Endothelial cell (in vitro differentiated cells): ENCODE measurements at regions not wholly inside any gene's neighbourhood (a gene's known extent, or its start where the extent isn't known, plus 50 kb on each side); places are given as distances from the start of the nearest gene placed in this dataset.
"Not testable (repeated sequence)": the region's sequence is repeated elsewhere in the genome, so short reads cannot be mapped to it uniquely, and the experiment has no call there.

Experiments
- DNase-seq: peaks from one replicate; pipeline ENCODE4 v3.0.0; 2021; ENCODE audit warnings: low spot score
- H3K27ac Mint-ChIP-seq: one replicate; pipeline ENCODE4 v1.8.0; 2021; ENCODE audit warnings: mixed read lengths, inconsistent platforms; ENCODE audit not compliant: unreplicated experiment
- H3K27me3 Mint-ChIP-seq: one replicate; pipeline ENCODE4 v1.8.0; 2021; ENCODE audit warnings: mild to moderate bottlenecking, moderate library complexity, mixed read lengths, inconsistent platforms; ENCODE audit not compliant: unreplicated experiment
- H3K36me3 Mint-ChIP-seq: one replicate; pipeline ENCODE4 v1.8.0; 2021; ENCODE audit warnings: mild to moderate bottlenecking, low read depth, mixed read lengths, inconsistent platforms; ENCODE audit not compliant: unreplicated experiment
- H3K4me1 Mint-ChIP-seq: one replicate; pipeline ENCODE4 v1.8.0; 2021; ENCODE audit warnings: mild to moderate bottlenecking, mixed read lengths, inconsistent platforms; ENCODE audit not compliant: unreplicated experiment
- H3K4me3 Mint-ChIP-seq: one replicate; pipeline ENCODE4 v1.8.0; 2021; ENCODE audit warnings: mild to moderate bottlenecking, mixed read lengths, inconsistent platforms; ENCODE audit not compliant: unreplicated experiment
- H3K9me3 Mint-ChIP-seq: one replicate; pipeline ENCODE4 v1.8.0; 2021; ENCODE audit warnings: mixed read lengths, inconsistent platforms; ENCODE audit not compliant: unreplicated experiment
- TF ChIP-seq, protein P1 (sequence below): fragments of 200-600 bp; sonication (generic); IDR thresholded peaks from one replicate; pipeline ENCODE4 v1.5.0; 2021; ENCODE audit warnings: antibody characterized with exemption; ENCODE audit not compliant: unreplicated experiment

- no peaks in the 10 kb centered on the region for H3K9me3 Mint-ChIP-seq
- no peak for DNase-seq
- H3K4me3 Mint-ChIP-seq = no peak overlapping the region
- no peak overlapping the region for H3K27ac Mint-ChIP-seq
- TF ChIP-seq, protein P1, sequence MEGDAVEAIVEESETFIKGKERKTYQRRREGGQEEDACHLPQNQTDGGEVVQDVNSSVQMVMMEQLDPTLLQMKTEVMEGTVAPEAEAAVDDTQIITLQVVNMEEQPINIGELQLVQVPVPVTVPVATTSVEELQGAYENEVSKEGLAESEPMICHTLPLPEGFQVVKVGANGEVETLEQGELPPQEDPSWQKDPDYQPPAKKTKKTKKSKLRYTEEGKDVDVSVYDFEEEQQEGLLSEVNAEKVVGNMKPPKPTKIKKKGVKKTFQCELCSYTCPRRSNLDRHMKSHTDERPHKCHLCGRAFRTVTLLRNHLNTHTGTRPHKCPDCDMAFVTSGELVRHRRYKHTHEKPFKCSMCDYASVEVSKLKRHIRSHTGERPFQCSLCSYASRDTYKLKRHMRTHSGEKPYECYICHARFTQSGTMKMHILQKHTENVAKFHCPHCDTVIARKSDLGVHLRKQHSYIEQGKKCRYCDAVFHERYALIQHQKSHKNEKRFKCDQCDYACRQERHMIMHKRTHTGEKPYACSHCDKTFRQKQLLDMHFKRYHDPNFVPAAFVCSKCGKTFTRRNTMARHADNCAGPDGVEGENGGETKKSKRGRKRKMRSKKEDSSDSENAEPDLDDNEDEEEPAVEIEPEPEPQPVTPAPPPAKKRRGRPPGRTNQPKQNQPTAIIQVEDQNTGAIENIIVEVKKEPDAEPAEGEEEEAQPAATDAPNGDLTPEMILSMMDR = no peak
- H3K27me3 Mint-ChIP-seq = no peaks in the 10 kb centered on the region
- H3K36me3 Mint-ChIP-seq = no peaks in the 10 kb centered on the region
- H3K4me1 Mint-ChIP-seq = no peaks in the 10 kb centered on the region
Measured at GRCh38 chr4:42767669-42768068, 110.8 kb upstream of the ATP8A1 start.

DNA sequence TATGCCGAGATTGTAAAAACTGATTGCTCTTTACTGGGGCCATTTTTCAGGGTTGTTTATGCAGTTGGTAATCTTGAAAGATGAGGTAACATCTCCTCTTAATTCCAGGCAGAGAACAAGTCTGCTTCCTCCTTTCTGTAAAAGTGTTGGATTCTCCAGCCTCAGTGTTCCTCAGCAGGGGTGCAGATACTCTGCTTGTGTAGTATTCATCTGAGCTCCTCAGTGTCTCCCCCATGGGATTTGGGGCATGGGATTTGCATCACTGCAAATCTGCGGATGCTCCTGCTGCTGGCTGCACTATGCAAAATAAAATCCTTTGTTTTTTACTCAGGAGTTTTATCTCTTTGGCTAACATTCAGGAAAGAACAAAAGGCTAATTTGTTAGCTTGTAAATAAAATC, 104.9 kb upstream of the ATP8A1 start:
- DNase-seq = no peak
- H3K27ac Mint-ChIP-seq = no peak overlapping the region

GRCh38 chr4:42754965-42755364, 98.1 kb upstream of the ATP8A1 start:
- not testable (repeated sequence) for H3K36me3 Mint-ChIP-seq, H3K4me1 Mint-ChIP-seq, H3K27me3 Mint-ChIP-seq, H3K4me3 Mint-ChIP-seq, DNase-seq, H3K9me3 Mint-ChIP-seq, H3K27ac Mint-ChIP-seq

More for the DNA sequence above, 104.9 kb upstream of the ATP8A1 start:
- H3K27me3 Mint-ChIP-seq = no peaks in the 10 kb centered on the region
- TF ChIP-seq, protein P1 = no peak
- H3K9me3 Mint-ChIP-seq = no peaks in the 10 kb centered on the region
- no peaks in the 10 kb centered on the region for H3K36me3 Mint-ChIP-seq
- no peak overlapping the region for H3K4me3 Mint-ChIP-seq
- no peaks in the 10 kb centered on the region for H3K4me1 Mint-ChIP-seq

GRCh38 chr4:42751587-42751986, 94.7 kb upstream of the ATP8A1 start:
- DNase-seq = no peak
- TF ChIP-seq, protein P1 = no peak
- Mint-ChIP-seq H3K4me3 (no peak overlapping the region), H3K9me3 (no peaks in the 10 kb centered on the region), H3K36me3 (no peaks in the 10 kb centered on the region), H3K27ac (no peak overlapping the region), H3K27me3 (no peaks in the 10 kb centered on the region), H3K4me1 (no peaks in the 10 kb centered on the region)

DNA sequence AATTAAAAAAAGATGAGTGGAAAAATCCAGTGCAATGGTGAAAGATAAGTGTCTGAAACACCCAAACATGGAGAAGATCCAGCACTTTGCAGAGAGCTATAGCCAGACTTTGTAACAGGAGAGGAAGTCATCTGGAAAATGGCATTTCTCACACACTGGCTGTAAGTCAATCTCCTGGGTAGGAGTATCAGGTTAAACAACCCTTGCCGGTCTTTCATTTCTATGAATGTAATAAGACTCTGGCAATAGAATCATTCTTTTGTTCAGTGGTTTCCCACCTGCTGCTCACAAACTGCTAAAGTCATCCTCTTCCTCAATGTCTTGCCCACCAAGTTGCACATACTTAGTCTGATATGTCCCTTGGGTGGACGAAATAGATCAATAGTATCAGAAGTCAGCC, 94.0 kb upstream of the ATP8A1 start:
- Mint-ChIP-seq H3K27ac (no peak overlapping the region), H3K36me3 (no peaks in the 10 kb centered on the region), H3K27me3 (no peaks in the 10 kb centered on the region), H3K9me3 (no peaks in the 10 kb centered on the region), H3K4me3 (no peak overlapping the region), H3K4me1 (no peaks in the 10 kb centered on the region)
- DNase-seq = no peak
- TF ChIP-seq, protein P1 = no peak

GRCh38 chr4:42750091-42750490, 93.2 kb upstream of the ATP8A1 start:
- no peaks in the 10 kb centered on the region for H3K4me1 Mint-ChIP-seq
- TF ChIP-seq, protein P1 = no peak
- no peak overlapping the region for H3K4me3 Mint-ChIP-seq
- no peaks in the 10 kb centered on the region for H3K27me3 Mint-ChIP-seq
- no peaks in the 10 kb centered on the region for H3K36me3 Mint-ChIP-seq
- no peaks in the 10 kb centered on the region for H3K9me3 Mint-ChIP-seq
- peak; percentile 15 for DNase-seq
- H3K27ac Mint-ChIP-seq = no peak overlapping the region
